DMS153 (cell line): ENCODE measurements at regions not wholly inside any gene's neighbourhood (a gene's known extent, or its start where the extent isn't known, plus 50 kb on each side); places are given as distances from the start of the nearest gene placed in this dataset.

Experiments
- DNase-seq: peaks from one replicate; lab custom pipeline; 2025; lab: John Stamatoyannopoulos, UW

DNA sequence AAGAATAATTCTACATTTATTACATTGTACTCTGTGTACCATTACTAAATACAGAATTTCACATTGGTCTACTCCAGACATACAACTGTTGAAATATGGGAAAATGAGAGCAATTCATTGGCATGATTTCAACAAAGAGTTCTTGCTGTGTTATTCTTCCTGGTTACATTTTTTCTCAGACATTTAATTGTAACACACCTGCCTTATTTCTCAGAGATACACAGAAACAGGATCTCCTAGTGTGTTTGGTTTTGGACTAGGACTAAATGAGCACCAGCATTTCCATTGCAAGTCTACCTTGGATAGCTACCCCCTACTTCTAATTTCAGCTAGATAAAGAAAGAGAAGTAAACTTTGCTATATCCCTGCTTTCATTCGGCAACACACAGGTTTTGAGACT is 274.3 kb upstream of the CNTN4 start:
- DNase-seq, result no peak

DNA sequence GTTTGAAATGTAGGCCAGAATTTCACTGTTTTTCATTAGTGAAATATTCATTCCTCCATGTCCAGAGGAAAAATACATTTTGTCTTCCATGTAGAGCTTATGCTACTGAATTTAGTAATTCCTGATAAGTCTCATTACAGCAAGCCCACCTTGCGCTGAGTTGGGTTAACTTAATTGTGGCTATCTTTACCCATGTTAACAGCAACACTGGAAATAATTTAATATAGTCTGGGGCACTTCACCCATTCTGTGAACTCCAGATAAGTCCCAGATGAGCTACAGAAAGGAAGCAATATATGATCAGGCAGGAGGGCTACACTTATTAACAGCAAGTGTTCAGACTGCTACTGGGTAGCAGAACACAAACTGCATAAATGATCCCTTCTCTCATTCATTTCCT is 270.1 kb upstream of the CNTN4 start:
- no peak for DNase-seq

DNA sequence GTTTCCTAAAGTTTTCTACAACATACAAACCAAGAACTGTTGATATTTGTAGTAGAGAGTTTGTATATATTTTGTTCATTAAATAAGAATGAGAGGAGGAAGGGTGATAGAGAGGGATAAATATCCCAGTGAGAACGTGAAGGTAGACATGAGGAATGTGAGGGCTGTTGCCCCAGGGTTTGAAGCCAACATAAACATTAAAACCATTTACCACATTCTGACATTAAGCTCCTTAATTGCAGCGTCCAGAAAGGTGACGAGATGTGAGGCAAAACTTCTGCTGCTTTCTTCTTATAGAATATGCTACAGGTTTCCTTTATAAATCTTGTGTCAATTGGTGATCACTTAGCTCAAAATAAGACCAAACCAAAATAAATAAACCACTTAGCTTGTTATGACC is 267.8 kb upstream of the CNTN4 start:
- no peak for DNase-seq

DNA sequence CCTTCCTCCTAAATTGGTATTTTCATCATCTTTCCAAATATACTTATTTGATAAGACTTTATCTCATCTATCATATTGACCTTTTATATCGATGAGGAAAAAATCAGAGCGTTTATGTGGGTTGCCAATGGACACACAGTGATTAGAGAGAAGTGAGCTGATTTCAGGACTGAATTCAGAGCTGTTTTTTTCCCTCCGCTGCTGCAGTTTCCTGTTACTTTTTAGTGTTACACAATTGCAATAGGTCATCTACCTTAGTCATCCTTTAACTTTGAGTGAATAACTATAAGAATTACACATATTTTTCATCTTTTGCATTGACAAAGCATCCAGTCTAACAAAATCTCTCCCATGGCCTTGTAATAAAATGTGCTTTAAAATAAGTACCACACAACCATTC is 266.3 kb upstream of the CNTN4 start:
- DNase-seq, result no peak

DNA sequence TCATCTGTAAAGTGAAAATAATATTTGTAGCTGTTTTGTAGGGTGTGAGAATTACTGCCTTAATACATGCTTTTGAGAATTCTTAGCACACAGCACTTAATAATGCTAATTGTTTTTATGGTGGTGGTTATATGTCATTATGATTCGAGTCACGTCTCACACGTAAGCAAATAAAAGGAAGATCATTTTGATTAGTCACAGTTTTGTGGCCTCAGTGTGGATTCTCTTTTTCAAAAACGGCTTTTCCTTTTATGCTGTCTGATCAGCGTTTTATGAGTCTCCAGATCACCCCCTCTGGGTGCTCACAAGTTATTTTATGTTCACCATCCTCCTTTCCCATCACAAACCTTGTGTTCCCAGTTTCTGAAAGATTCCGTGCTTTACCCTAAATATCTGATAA is 255.6 kb upstream of the CNTN4 start:
- DNase-seq, result no peak

DNA sequence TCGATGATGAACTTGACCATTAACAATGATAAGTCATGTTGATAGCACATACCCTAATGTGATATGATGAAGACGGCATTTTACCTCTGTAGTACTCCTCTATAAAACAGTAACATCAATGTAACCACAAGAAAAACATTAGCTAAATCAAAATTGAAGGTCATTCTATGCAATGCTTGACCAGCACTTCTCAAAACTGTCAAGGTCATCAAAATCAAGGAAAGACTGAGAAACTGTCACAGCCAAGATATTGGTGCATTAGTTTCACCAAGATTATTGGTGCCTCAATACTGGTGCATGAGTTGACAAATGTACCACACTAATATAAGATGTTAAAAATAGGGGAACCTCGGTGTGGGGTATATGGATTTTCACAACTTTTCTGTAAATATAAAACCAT is 251.1 kb upstream of the CNTN4 start:
- DNase-seq, result no peak

DNA sequence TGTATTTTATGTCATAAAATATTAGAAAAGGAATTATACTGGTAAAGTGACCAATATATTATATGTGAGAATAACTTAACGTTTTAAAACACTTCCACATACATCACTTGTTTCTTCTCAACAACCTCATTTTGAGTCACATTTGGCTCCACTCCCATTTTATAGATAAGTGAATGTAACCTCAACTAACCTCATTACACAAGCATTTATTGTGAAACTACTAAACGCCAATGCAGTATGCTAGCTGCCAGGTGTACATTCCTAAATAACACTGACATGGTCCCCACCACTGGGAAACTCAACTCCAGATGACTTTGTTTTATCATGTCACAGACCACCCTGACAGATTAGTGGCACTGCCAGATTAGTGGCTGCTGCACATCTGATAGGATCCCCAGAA is 249.7 kb upstream of the CNTN4 start:
- no peak for DNase-seq

DNA sequence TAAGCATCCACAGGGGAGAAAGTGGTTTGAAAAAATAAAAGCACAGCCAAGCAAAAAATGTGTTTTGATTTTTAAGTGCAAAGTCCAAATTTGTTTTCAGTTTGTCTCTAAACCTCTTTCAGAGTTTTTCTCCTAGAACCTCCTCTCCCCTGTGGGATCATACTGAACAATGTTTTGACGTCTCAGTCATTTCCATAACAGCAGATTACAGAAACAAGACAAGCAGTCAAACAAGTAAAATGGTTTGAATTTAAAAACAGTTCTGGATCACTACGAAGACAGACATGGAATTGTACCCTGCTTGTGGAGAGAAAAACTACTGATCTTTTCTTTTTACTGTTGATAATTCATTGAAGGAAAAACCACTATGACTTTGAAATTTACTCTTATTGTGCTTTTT is 245.7 kb upstream of the CNTN4 start:
- no peak for DNase-seq

DNA sequence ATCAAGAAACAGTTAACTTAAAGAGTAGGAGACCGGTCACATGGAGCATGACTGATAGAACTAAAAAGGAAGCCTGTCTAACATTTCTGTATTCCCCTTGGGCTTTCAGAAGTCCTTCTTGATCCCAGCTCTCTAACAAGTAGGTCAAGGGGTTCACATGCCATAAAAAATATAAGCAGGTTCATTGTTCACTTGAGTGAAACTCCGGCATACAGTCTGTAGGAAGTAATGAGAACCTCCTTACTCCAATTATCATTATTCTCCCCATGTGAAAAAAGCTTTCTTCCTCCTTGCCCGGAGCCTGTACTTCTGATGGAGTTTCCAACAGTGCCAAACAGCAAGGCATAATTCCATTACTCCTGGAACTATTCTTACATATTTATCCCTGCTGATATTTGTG is 242.8 kb upstream of the CNTN4 start:
- no peak for DNase-seq

DNA sequence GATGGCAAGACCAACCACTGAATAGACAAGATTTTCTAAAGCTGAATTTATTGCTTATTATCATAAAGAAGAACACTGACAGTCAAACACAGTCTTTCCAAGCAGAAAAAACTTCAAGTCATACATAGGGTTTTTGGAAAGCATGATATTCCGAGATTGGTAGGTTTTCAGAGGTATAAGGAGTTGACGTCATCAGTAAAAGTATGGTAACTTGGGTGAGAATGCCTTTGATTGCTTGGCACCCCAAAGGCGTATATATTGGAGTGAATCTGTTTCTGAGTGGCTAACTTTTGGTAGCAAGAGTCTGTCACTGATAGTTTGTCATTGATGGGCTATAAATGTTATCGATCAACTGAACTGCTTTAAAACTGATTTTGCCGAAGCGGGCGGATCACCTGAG is 227.9 kb upstream of the CNTN4 start:
- DNase-seq, result no peak

DNA sequence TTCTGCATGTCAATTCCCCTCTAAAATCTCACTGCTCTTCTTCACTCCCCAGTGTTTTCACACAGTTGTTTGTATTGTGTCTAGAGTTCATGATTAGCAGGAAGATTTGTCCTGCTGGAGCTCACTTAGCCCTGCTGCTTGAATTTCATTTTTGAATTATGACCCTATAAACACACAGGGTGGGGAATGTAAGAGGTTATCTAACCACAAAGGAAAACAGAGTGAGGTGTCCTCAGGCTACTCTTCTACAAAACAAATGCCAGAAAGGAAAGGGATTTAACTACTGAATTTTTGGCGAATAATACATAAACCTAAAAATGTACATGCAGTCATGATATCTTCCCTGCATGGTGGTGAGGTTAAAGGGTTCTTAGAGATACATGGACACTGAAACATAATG is 215.1 kb upstream of the CNTN4 start:
- DNase-seq, result peak; percentile 5

DNA sequence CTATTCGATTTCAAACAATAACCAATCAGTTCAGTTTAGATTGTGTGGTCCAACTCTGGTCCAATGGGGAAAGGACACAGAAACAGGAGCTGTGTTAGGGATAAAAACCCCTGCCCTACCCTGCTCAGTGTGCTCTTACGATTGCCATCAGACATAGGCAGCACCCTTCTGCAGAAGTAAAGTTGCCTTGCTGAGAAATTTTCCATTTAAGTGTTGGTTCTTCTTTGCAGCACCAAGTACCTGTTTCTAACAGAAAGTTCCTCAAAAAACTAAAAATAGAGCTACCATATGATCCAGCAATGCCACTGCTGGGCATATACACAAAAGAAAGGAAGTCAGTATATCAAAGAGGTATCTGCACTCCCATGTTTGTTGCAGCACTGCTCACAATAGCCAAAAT is 206.2 kb upstream of the CNTN4 start:
- no peak for DNase-seq

DNA sequence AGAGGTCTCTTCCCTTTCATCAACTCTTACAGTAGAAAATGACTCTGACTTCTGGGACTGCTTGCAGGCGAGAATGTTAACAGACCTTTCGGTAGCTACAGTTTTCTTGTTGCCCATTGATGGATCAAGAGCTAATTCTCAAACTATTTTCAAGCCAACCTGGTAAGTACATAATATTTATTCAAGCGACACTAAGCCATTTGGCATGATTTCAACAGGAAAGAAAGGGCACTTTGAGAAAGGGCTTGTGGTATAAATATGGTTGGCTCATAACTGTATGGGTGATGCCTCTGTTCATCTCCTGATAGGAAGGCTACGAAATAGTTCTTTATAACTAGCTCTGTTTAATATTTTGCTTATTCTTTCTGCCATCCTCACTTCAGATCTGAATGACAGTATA is 196.2 kb upstream of the CNTN4 start:
- no peak for DNase-seq

DNA sequence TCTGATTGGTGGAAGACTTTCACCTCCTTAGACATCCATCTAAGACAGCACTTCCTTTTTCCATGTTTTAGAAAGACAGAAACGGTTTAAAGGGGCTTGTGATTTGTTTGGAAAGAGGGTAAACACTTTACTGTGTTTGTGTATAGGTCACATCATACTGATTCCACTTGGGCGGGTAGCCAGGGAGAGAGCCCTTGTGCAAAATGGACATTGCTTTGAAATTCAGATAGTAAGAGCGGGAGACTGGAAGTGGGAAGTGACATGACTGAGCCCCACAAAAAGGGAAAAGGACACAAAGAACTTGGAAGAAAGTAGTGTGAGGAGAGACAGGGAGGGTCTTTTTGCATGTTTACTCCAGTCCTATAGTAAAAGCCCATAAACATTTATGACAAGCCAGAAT is 195.6 kb upstream of the CNTN4 start:
- DNase-seq, result no peak

DNA sequence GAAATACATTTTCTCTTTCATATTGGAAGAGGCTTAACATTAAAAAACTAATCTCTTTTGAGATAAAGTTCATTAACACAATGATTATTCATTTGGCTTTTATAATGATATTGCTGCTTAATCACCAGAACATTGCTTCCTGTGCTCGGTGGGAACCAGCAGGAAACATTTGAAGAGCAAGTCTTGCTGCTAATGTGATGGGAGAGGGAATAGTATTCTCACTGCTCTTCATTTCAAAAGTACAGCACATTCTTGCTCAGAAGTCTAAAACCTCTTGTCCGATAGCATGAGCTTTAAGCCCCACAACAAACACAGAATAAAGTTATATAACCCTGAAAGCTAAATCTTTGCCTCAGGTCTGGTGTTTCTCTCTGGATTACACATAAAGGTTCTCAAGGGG is 190.8 kb upstream of the CNTN4 start:
- no peak for DNase-seq

DNA sequence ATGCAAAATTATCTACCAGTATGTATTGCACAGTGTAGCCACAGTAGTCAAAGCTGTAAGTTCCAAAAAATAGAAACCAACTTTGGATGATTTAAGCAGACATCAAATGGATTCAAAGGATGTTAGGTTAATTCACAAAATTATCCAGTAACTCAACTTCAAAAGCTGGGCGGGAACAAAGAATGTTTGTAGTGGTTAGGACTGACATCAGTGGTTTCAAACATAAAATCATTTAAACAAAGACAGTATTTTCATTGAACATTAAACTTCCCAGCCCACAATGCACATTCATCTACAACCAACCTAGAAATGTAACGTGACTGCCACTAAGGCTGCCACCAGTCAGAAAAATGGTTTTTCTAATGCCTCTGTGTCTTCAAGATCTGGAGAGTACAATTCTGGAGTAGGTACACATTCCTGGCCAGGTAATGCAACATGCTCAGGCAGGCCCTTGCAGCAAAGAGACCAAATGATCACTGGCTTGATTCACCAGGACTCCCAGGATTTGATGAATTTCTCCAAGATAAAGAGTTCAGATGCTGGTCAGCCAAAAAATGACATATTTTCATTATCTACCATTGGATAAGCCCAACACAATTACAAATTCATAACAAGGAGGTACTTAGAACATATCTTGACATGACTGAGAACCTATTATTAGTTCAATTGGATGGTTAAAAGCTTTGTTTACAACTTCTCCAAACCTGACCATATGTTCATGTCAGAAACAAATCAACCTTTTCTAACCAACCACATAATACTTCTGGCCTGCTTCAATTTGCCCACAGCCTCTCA is 189.8 kb upstream of the CNTN4 start:
- no peak for DNase-seq

DNA sequence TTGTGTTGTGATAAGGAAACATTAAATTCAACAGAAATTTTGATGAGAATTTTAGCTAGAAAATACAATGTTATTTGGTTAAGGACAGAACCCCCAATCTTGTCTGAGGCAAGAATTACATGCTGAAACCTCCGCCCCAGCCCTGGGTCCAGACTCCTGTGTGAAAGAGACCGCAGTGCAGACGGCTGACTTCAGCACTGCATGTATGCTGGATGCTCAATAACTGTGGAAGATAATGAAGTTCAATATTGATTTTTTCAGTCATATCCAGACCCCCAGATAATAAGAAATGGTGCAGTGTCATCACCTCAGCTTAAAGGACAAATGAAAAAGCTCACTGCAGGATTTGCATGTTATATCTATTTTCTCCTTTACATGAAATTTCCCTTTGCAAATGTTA is 188.3 kb upstream of the CNTN4 start:
- no peak for DNase-seq

DNA sequence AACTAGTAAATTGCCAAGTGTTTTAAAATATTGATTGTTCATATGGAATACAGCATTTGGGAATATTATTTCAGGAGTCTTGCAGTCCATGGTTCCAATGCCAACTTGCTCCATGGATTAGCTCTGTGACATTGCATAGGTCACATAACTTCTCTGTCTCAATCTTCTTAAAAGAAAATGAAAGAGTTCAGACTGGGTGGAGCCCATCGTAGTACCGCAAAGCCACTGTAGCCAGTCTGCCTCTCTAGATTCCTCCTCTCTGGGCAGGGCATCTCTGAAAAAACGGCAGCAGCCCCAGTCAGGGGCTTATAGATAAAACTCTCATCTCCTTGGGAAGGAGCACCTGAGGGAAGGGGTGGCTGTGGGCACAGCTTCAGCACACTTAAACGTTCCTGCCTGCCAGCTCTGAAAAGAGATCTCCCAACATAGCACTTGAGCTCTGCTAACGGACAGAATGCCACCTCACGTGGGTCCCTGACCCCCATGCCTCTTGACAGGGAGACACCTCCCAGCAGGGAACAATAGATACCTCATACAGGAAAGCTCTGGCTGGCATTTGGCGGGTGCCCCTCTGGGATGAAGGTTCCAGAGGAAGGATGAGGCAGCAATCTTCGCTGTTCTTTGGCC is 168.8 kb upstream of the CNTN4 start:
- no peak for DNase-seq

DNA sequence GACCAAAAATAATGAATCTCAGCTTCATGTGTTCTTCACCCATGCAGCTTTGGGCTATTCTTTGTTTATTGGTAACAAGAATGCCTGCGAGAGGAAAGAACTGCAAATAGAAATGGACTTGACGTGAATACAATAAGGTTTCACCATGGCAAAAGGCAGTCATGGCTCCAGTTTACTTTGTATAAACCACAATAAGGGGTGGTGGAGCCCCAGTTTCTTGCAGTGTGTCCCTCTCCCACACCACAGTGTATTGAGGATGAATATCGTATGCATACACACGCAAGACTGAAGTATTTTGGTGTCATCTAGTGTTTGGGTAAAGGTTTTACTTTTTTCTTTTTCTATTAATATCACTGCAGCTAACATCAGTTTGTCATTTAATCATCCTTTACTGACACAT is 159.7 kb upstream of the CNTN4 start:
- no peak for DNase-seq

DNA sequence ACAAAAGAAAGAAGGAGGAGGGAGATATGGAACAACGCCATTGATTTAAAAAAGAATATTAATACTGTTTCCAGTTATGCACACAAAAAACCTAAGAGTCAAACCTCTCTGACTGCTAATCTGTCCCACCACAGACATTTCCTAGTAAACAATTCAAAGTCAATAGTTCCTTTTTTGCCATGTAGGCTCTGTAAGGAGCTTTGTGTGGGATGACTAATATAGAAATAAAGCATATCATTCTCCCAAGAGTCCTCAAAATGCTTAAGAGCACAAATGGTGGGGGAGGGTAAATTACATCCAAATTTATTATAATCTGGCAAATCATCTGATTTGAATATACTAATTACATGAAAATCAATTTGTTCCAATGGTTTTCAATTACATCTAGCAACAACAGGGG is 155.9 kb upstream of the CNTN4 start:
- no peak for DNase-seq

DNA sequence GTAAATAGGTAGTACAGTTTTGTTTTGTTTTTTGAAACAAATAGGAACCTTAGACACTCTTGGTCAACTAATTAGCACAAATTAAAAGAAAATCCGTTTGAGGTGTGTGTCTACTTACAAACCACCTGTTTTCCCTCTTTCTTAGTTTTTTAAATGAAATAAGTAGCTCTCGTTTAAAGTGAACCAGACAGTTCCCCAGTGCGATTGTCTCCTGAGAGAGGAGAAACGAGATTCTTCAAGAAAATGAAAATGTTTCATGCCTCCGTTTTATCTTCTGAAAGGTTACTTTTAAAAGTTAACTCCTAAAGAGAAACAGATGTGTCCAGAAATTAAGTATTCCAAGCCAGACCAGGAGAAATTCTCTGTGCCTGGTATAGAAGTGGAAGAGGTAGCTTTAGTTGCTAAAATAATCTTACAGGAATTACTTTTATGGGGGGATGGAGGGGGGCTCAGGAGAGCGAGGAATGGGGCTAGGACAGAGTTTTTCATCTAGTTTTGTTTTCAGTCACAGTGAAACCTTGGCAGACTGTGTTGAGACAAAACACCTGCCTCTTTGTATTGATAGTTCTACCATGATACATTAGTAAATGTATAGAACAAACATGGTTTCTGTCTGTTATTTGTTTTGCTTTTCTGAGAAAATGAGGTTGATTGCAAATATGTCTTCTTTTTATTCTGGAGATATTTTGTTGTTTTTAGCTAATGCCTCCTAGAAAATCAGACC is 155.1 kb upstream of the CNTN4 start:
- DNase-seq, result no peak

DNA sequence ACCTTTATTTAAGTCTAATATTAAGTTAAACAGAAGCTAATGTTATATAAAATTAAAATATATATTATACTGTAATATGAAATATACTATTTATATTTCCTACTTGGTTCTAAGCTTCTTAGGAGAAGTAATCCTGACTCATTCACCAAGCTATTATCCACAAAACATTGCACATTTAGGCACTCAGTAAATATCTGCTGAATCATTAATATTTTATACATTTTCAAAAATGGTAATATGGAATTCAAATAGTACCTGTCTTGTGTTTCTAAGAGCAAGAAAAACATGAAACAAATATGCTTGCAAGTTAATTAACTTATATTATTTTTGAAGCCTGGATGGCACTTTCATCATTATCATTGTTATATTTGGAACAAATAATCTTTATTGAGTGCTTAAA is 153.0 kb upstream of the CNTN4 start:
- no peak for DNase-seq

DNA sequence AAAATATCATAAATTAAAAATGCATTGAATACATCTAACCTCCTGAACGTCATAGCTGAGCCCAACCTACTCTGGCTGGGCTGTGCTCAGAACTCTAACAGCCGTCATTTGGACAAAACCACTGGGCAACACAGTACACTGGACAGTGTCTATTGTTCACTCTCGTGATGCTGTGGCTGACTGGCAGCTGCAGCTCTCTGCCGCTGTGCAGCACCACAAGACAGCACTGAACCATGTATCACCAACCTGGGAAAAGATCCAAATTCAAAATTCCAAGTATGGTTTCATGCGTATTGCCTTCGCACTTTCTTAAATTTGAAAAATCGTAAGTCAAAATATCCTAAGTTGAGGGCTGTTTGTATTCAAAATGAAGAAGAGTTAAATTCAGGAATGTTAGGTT is 145.1 kb upstream of the CNTN4 start:
- DNase-seq, result no peak

DNA sequence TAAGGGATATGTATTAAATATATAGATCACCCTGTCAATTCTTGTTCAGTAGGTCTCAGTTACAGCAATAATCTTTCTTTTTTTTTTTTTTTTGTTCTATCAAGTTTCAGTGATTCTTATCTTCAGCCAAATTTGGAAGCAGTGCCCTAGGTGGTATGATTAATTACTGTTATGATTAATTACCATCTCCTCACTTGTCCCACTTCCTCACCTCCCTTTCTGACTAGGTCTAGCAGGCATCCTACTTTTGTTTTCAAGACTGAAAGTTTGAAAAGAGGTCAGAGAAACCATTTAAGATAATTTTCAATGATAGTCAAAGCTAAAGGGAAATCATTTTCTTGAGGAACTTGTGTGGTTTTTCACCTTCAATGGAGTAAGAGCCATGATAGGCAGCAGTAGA is 144.0 kb upstream of the CNTN4 start:
- no peak for DNase-seq
